Lower leg skin (tissue), 3 donors: ENCODE measurements at regions not wholly inside any gene's neighbourhood (a gene's known extent, or its start where the extent isn't known, plus 50 kb on each side); places are given as distances from the start of the nearest gene placed in this dataset.

Experiments used
- CTCF ChIP-seq, 3 donors: fragments of 450-650 bp; IDR thresholded peaks; one replicate each; pipeline ENCODE4 v1.5.1; 2016; ENCODE audit warnings: antibody characterized with exemption in 3 of 3, mild to moderate bottlenecking in 3 of 3, moderate library complexity in 2 of 3
- POLR2A ChIP-seq, 2 donors: fragments of 450-650 bp; IDR thresholded peaks; one replicate each; pipeline ENCODE4 v1.6.1; 2016 to 2017; ENCODE audit warnings: antibody characterized with exemption in 2 of 2, mild to moderate bottlenecking in 1 of 2, moderate library complexity in 1 of 2

GRCh38 chr11:116548256-116548655 is 224.5 kb downstream of the BUD13 start:
- TF ChIP-seq CTCF (IDR thresholded peaks at IDR 0.05) (no peak), POLR2A (IDR thresholded peaks at IDR 0.05) (no peak)
